Skeletal muscle tissue (tissue), 3 donors: ENCODE measurements at regions not wholly inside any gene's neighbourhood (a gene's known extent, or its start where the extent isn't known, plus 50 kb on each side); places are given as distances from the start of the nearest gene placed in this dataset.

Experiments used
- H3K27ac ChIP-seq: one replicate; pipeline ENCODE4 v1.7.0; 2013; ENCODE audit warnings: mild to moderate bottlenecking, low read depth, low read length, inconsistent platforms
- H3K27me3 ChIP-seq, 3 donors: one replicate each; pipeline ENCODE4 v1.7.0; 2013; ENCODE audit warnings: low read length in 3 of 3; ENCODE audit not compliant: control insufficient read depth in 3 of 3, insufficient read depth in 3 of 3
- H3K36me3 ChIP-seq, 3 donors: one replicate each; pipeline ENCODE4 v1.7.0; 2013; ENCODE audit warnings: low read length in 3 of 3; ENCODE audit not compliant: control insufficient read depth in 3 of 3, insufficient read depth in 3 of 3
- H3K4me1 ChIP-seq, 3 donors: one replicate each; pipeline ENCODE4 v1.7.0; 2013; ENCODE audit warnings: low read length in 3 of 3, mild to moderate bottlenecking in 3 of 3; ENCODE audit not compliant: control insufficient read depth in 3 of 3, insufficient read depth in 3 of 3
- H3K4me3 ChIP-seq, 3 donors: one replicate each; pipeline ENCODE4 v1.7.0; 2013; ENCODE audit warnings: low read length in 3 of 3
- H3K9ac ChIP-seq, 3 donors: one replicate each; pipeline ENCODE4 v1.7.0; 2013; ENCODE audit warnings: low read length in 3 of 3, mild to moderate bottlenecking in 3 of 3, moderate library complexity in 2 of 3, low read depth in 1 of 3
- H3K9me3 ChIP-seq, 3 donors: one replicate each; pipeline ENCODE4 v1.7.0; 2013; ENCODE audit warnings: low read length in 3 of 3; ENCODE audit not compliant: control insufficient read depth in 3 of 3
- donor health status: Osteomylitis.

DNA sequence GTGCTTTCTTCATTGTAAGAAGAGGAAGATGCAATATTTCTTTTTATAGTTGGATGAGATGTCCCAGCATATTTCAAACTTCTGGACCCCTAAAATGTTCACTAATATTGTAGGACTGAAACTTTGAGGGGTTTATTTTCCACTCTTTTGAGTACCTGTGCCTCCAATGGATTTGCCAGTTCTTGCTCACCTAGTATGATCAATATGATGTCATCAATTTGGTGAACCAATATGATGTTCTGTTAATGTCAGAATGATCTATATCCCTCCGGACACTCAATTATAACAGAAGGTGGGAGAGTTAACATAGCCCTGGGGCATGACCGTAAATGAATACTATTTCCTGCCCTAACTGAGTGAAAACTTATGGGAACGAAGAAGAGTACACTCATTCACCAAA, 178.3 kb downstream of the CBLN1 start:
- Histone ChIP-seq H3K9ac (no peak overlapping the region), H3K27me3 (no peaks in the 10 kb centered on the region)

DNA sequence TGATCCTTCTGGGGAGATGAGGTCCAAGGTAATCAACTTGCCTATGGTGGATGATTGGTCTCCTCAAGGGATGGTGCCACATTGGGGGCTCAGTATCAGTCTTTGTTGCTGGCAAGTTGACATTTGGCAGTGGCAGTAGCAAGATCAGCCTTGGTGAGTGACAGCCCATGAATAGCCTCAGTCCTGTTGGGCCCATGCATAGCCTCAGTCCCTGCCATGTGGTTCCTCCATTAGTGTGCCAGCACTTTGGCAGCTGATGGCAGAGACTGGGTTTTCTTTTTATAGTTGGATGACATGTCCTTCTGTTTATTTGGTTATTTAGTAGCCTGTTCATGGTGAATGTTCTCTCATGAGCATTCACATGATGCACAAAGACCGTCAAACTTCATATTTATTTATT, 179.6 kb downstream of the CBLN1 start:
- Histone ChIP-seq H3K4me1 (peaks cover 0 to 9% (median 2%) of the 10 kb centered on the region in 3 donors), H3K9ac (no peak overlapping the region), H3K9me3 (peaks cover 0 to 3% (median 0%) of the 10 kb centered on the region in 3 donors), H3K27ac (peak overlapping the region; percentile 4), H3K27me3 (no peaks in the 10 kb centered on the region), H3K4me3 (no peak overlapping the region), H3K36me3 (no peaks in the 10 kb centered on the region)

More for the DNA sequence above, 178.3 kb downstream of the CBLN1 start:
- no peak overlapping the region for H3K27ac ChIP-seq
- no peak overlapping the region for H3K4me3 ChIP-seq
- peaks cover 0 to 3% (median 0%) of the 10 kb centered on the region in 3 donors for H3K9me3 ChIP-seq
- H3K4me1 ChIP-seq: peaks cover 0 to 9% (median 2%) of the 10 kb centered on the region in 3 donors
- no peaks in the 10 kb centered on the region for H3K36me3 ChIP-seq

DNA sequence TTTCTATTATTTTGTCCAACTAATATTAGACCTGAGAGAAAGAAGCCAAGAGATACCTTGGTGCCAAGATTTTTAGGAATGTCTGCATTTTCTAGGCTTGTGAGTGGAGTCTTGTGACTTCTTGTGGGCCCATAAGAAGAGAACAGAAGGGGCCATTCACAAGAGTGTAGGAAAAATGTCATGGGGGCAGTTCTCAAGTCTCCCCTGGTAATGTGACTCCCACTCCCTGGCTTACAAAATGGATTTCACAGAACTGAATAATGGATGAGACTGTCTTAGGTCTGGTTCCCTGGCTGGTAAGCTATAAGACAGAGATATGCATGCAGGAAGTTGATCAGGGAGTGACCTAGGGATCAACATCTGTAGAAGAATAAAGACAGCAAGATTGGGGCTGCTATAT, 181.3 kb downstream of the CBLN1 start:
- Histone ChIP-seq H3K4me3 (no peak overlapping the region), H3K27ac (no peak overlapping the region), H3K9ac (no peak overlapping the region), H3K27me3 (no peaks in the 10 kb centered on the region), H3K4me1 (peaks cover 0 to 9% (median 2%) of the 10 kb centered on the region in 3 donors), H3K36me3 (no peaks in the 10 kb centered on the region), H3K9me3 (peaks cover 0 to 3% (median 0%) of the 10 kb centered on the region in 3 donors)

DNA sequence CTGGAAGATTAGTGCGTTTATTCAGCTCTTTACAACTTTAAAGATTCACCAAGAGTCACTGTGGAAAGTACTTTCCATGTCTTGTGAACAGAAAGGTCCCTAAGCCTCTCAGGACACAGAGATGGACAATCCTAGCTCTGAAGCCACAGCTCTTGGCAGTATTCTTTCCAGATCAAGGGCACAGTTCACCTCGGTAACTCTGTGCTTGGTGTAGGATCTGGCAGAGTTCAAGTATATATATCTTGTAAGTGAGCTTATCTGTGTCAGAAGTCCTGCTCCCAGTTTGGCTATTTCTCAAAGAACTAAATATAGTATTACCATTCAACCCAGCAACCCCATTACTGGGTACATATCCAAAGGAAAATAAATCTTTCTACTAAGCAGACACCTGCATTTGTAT, 183.7 kb downstream of the CBLN1 start:
- peaks cover 0 to 9% (median 2%) of the 10 kb centered on the region in 3 donors for H3K4me1 ChIP-seq
- no peak overlapping the region for H3K4me3 ChIP-seq
- no peak overlapping the region for H3K27ac ChIP-seq
- no peak overlapping the region for H3K9ac ChIP-seq
- H3K27me3 ChIP-seq: no peaks in the 10 kb centered on the region
- H3K36me3 ChIP-seq: no peaks in the 10 kb centered on the region
- no peaks in the 10 kb centered on the region for H3K9me3 ChIP-seq

DNA sequence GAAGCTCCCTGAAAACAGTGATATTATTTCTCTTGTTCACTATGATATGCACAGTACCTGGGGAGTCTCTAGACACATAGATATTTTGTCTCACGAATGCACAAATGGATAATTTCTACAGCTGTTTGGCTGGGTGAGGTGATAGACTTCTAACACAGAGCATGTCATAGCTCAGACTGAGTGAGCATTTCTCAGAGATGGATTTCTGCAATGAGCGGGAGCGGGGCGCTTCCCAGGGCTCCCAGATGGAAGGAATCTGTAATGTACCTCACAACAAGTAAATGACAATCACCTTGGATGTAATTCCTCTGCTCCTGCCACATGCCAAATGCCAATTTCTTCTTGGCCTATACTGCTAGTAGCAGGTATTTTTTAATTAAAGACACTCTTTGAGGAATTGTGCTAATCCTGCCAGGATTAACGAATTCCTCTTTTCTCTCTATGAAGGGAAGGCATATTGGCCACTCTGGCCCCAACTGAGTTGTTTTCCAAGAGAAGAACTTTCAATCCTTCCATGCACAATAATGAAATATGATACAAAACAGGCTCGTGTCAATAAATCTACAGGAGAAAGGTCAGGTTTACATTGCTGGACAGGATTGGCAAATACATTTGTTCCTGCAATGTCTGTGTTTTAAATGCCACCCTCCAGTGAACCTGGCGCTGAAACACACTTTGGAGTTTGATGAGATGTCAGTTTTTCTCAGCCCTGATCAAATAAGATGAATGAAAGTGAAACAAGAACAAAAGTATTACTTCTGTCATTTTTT, 185.3 kb downstream of the CBLN1 start:
- H3K4me1 ChIP-seq: no peaks in the 10 kb centered on the region
- H3K4me3 ChIP-seq: no peak overlapping the region
- no peaks in the 10 kb centered on the region for H3K9me3 ChIP-seq
- H3K27me3 ChIP-seq: no peaks in the 10 kb centered on the region
- no peak overlapping the region for H3K9ac ChIP-seq
- H3K27ac ChIP-seq: no peak overlapping the region
- no peaks in the 10 kb centered on the region for H3K36me3 ChIP-seq

DNA sequence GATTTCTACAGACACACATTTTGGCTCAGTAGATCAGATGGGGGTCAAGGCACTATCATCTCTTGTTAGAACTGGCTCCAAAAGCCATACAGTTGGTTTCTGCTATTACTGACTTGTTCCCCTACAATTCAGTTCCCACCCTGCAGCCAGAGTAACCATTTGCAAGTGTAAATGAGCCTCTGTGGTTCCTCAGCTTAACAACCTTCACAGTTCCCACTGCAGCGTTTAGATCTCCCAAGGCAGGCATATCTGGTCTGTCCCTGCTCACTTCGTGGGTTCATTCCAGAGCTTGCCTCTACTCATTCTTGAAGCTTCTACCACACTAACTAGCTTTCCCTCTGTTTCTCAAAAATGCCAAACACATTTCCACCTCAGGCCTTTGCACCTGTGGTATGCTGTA, 186.1 kb downstream of the CBLN1 start:
- Histone ChIP-seq H3K27me3 (peaks cover 0 to 2% (median 0%) of the 10 kb centered on the region in 3 donors), H3K27ac (no peak overlapping the region), H3K36me3 (no peaks in the 10 kb centered on the region), H3K9ac (no peak overlapping the region), H3K4me1 (no peaks in the 10 kb centered on the region), H3K9me3 (no peaks in the 10 kb centered on the region), H3K4me3 (no peak overlapping the region)

DNA sequence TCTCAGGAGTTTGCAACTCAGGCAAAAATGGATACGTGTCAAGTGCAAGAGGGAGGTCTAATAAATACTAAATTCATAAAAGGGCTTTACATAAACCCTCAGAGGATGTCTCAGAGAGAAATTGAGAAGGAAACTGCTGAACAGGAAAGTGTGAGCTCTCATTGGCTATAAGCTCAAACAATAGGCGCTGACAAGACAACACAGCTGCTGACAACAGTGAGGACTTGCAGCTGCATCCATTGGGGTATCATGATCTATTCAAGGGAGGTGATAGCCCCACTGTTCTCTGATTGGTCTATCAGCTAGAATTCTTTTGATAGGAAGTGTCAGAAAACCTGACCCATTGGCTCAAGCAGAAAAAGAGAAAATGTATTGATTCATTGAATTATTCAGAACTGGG, 187.2 kb downstream of the CBLN1 start:
- H3K9me3 ChIP-seq: no peaks in the 10 kb centered on the region
- H3K27me3 ChIP-seq: peaks cover 0 to 2% (median 0%) of the 10 kb centered on the region in 3 donors
- no peak overlapping the region for H3K9ac ChIP-seq
- no peaks in the 10 kb centered on the region for H3K4me1 ChIP-seq
- no peak overlapping the region for H3K4me3 ChIP-seq
- H3K27ac ChIP-seq: no peak overlapping the region
- H3K36me3 ChIP-seq: no peaks in the 10 kb centered on the region

DNA sequence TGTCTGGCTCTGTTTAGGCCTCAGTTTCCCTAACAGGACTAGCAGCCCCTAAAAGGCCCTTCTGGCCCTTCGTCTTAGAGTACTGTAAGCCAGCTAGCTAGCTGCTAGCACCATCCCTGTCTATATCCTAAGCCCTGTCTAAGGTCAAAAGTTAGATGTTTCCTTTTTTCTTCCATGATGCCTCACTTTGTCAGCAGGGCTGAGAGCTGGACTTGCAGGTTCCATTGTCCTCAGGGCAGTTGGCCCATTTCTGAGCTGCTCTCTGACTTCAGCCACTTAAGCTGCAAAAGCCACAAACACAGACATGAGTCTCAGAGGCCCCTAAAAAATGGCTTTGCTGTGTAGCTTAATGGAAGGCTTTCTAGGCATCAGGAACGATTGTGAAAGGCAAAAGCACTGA, 187.7 kb downstream of the CBLN1 start:
- H3K9ac ChIP-seq: no peak overlapping the region
- no peaks in the 10 kb centered on the region for H3K4me1 ChIP-seq
- peaks cover 0 to 2% (median 0%) of the 10 kb centered on the region in 3 donors for H3K27me3 ChIP-seq
- no peak overlapping the region for H3K4me3 ChIP-seq
- H3K9me3 ChIP-seq: no peaks in the 10 kb centered on the region
- no peaks in the 10 kb centered on the region for H3K36me3 ChIP-seq
- H3K27ac ChIP-seq: no peak overlapping the region

DNA sequence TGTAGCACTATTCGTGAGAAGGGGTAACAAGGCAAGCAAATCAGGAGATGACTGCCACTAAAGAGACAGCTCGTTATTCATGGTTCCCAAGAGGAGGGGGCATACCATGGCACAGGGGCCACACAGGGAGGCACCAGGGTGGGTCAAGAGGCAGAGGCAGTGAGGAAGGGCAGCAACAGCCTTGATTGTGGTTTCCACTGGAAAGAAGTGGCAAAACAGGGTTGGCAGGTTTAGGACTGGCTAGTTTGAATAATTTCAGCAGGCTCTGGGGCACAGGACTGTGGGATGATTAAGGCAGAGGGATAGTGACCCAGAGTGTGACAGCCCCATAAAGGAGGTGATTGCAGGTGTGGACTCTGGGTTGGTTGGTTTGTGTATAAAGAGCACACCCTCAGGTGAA, 188.9 kb downstream of the CBLN1 start:
- no peak overlapping the region for H3K27ac ChIP-seq
- no peak overlapping the region for H3K4me3 ChIP-seq

DNA sequence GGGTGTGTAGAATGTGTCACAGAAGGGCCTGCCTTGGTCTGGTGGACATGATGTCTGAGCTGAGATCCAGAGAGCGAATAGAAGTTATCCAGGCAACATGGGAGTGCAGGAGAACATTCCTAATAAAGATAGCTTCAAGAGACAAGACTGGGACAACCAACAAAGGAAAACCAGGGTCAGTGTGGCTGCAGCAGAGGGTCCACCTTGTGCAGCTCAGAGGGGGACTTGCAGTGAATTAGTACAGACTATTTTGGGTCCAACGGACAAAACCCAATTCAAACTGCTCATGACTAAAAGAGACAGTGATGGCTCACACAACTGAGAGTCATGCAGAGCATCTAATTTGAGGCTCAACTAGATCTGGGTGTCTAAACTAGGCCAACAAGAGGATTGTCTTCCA, 192.1 kb downstream of the CBLN1 start:
- Histone ChIP-seq H3K4me3 (no peak overlapping the region), H3K4me1 (no peaks in the 10 kb centered on the region), H3K27ac (no peak overlapping the region), H3K27me3 (peaks cover 0 to 2% (median 0%) of the 10 kb centered on the region in 3 donors), H3K9me3 (peaks cover 0 to 7% (median 0%) of the 10 kb centered on the region in 3 donors), H3K9ac (no peak overlapping the region), H3K36me3 (no peaks in the 10 kb centered on the region)

More for the DNA sequence above, 188.9 kb downstream of the CBLN1 start:
- no peaks in the 10 kb centered on the region for H3K4me1 ChIP-seq
- no peaks in the 10 kb centered on the region for H3K36me3 ChIP-seq
- H3K9me3 ChIP-seq: no peaks in the 10 kb centered on the region
- H3K27me3 ChIP-seq: peaks cover 0 to 2% (median 0%) of the 10 kb centered on the region in 3 donors
- H3K9ac ChIP-seq: no peak overlapping the region
